ENCODE measurements at regions not wholly inside any gene's neighbourhood (a gene's known extent, or its start where the extent isn't known, plus 50 kb on each side); places are given as distances from the start of the nearest gene placed in this dataset.

GRCh38 chr18:45198526-45198925, 416.8 kb upstream of the SLC14A2 start:
- no peak for TF ChIP-seq CTCF (IDR thresholded peaks at IDR 0.05)
- TF ChIP-seq POLR2A (IDR thresholded peaks at IDR 0.05), result no peak

All from ovary (tissue), 3 donors.